ENCODE measurements at regions not wholly inside any gene's neighbourhood (a gene's known extent, or its start where the extent isn't known, plus 50 kb on each side); places are given as distances from the start of the nearest gene placed in this dataset.

DNA sequence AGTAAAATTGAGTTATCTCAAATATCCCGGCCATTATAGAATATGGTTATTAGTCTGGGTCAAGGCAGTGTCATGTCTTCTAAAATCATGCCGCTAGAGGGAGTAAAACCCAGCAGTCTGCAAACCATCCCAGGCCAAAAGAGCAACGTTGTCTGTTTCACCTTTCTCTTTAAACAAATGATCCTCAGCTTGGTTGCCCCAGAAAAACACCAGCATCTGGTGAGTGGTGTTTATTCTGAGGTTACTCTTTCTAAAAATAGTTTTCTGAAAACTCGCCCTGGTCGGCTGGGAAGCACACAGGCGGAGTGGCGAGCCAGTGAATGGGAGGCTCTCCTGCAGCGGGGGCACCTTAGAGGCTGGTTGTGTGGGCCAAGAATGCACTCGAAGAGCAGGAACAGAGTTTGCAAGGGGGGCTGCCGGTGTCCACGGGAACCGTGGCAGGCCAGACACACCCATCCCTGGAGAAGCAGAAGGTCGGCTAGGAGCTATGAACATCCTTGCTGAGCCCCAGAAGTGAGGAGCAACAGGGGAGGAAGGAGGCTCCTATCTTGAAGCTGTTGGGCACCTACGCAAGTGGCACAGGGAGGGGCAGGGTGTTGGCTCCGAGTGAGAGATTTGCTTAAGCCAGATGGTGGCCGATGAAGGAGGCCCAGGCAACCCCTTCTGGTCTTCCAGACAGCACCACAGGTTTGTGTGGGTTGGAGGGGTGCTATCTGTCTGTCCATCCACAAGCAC, 297.1 kb downstream of the ETS1 start:
- no peak for TF ChIP-seq NR2C2 (CRISPR knock-in tag; IDR thresholded peaks at IDR 0.05)
- TF ChIP-seq USF1 (CRISPR knock-in tag; IDR thresholded peaks at IDR 0.05), result no peak
- TF ChIP-seq CTCF (IDR thresholded peaks at IDR 0.05), result peak; percentile 78
- TF ChIP-seq FOXJ3 (CRISPR knock-in tag; IDR thresholded peaks at IDR 0.05; ENCODE audit: borderline replicate concordance), result no peak
- TF ChIP-seq, protein P1, sequence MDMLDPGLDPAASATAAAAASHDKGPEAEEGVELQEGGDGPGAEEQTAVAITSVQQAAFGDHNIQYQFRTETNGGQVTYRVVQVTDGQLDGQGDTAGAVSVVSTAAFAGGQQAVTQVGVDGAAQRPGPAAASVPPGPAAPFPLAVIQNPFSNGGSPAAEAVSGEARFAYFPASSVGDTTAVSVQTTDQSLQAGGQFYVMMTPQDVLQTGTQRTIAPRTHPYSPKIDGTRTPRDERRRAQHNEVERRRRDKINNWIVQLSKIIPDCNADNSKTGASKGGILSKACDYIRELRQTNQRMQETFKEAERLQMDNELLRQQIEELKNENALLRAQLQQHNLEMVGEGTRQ (CRISPR knock-in tag; IDR thresholded peaks at IDR 0.05), result no peak
- TF ChIP-seq CREB1 (CRISPR knock-in tag; IDR thresholded peaks at IDR 0.05), result no peak
- no peak for TF ChIP-seq SMAD4 (CRISPR knock-in tag; IDR thresholded peaks at IDR 0.05)
- TF ChIP-seq ZBTB21 (CRISPR knock-in tag; IDR thresholded peaks at IDR 0.05; ENCODE audit: borderline replicate concordance), result no peak
- TF ChIP-seq RELA (CRISPR knock-in tag; IDR thresholded peaks at IDR 0.05; ENCODE audit: borderline replicate concordance), result no peak
- no peak for TF ChIP-seq NFYB (CRISPR knock-in tag; conservative IDR thresholded peaks at IDR 0.05; ENCODE audit: low read depth)
- no peak for TF ChIP-seq SP1 (CRISPR knock-in tag; conservative IDR thresholded peaks at IDR 0.05)
- TF ChIP-seq MAX (CRISPR knock-in tag; IDR thresholded peaks at IDR 0.05), result no peak
- no peak for TF ChIP-seq TEAD4 (CRISPR knock-in tag; IDR thresholded peaks at IDR 0.05)

Data from WTC11 (cell line).